Hepatocyte (in vitro differentiated cells): ENCODE measurements at regions not wholly inside any gene's neighbourhood (a gene's known extent, or its start where the extent isn't known, plus 50 kb on each side); places are given as distances from the start of the nearest gene placed in this dataset.

Experiments used
- EZH2 ChIP-seq: fragments of 200-600 bp; sonication (generic); IDR thresholded peaks from 2 replicates; pipeline ENCODE4 v1.6.1; 2016; ENCODE audit warnings: antibody characterized with exemption, mild to moderate bottlenecking, borderline replicate concordance
- EZH2phosphoT487 ChIP-seq: fragments of 200-600 bp; sonication (generic); IDR thresholded peaks from one replicate; pipeline ENCODE4 v1.6.1; 2018; ENCODE audit warnings: antibody characterized with exemption, mild to moderate bottlenecking, low read depth, moderate library complexity; ENCODE audit not compliant: unreplicated experiment, severe bottlenecking
- TF ChIP-seq, protein P1 (sequence below): fragments of 200-600 bp; sonication (generic); IDR thresholded peaks from 2 replicates; pipeline ENCODE4 v1.5.1; 2016; ENCODE audit warnings: antibody characterized with exemption, mild to moderate bottlenecking; ENCODE audit not compliant: poor library complexity

DNA sequence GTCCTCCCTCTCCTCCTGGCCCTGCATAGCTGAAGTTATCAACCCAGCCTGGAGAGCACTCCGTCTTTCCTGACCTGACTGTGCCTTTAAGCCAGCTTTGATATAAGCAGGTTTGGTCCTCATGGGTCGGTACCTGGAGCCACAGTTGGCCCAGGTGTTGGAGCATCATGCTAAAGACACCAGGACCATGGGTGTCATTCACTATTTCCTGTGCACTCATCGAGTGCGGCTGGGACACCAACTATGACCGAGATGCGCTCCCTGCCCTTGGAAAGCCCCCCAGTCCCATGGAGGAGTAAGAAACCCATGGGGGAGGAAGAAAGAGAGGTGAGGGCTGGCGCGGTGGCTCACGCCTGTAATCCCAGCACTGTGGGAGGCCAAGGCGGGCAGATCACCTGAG lies 78.9 kb upstream of the CCND2 start:
- no peak for TF ChIP-seq EZH2phosphoT487
- TF ChIP-seq, protein P1, sequence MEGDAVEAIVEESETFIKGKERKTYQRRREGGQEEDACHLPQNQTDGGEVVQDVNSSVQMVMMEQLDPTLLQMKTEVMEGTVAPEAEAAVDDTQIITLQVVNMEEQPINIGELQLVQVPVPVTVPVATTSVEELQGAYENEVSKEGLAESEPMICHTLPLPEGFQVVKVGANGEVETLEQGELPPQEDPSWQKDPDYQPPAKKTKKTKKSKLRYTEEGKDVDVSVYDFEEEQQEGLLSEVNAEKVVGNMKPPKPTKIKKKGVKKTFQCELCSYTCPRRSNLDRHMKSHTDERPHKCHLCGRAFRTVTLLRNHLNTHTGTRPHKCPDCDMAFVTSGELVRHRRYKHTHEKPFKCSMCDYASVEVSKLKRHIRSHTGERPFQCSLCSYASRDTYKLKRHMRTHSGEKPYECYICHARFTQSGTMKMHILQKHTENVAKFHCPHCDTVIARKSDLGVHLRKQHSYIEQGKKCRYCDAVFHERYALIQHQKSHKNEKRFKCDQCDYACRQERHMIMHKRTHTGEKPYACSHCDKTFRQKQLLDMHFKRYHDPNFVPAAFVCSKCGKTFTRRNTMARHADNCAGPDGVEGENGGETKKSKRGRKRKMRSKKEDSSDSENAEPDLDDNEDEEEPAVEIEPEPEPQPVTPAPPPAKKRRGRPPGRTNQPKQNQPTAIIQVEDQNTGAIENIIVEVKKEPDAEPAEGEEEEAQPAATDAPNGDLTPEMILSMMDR: no peak
- TF ChIP-seq EZH2: no peak
